ENCODE measurements at regions not wholly inside any gene's neighbourhood (a gene's known extent, or its start where the extent isn't known, plus 50 kb on each side); places are given as distances from the start of the nearest gene placed in this dataset.

DNA sequence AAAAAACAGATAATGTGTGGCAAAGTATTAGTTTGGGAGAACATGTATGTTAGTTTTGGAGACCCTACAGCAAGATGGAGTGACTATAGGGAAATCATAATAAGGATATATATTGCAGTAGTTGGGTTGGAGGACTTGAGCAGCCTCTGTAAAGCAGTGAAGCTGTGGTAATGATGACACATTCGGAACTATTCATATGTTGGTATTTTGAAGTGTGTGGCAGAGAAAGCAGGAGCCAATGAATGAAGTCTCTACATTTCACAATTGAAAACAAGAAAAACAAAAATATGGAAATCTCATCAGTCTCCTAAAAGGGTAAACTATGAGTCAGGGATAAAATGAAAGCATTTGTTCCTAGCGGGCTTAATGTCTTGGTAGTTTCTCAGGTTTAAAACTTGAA is 645.9 kb downstream of the OTOL1 start:
- TF ChIP-seq, protein P1, sequence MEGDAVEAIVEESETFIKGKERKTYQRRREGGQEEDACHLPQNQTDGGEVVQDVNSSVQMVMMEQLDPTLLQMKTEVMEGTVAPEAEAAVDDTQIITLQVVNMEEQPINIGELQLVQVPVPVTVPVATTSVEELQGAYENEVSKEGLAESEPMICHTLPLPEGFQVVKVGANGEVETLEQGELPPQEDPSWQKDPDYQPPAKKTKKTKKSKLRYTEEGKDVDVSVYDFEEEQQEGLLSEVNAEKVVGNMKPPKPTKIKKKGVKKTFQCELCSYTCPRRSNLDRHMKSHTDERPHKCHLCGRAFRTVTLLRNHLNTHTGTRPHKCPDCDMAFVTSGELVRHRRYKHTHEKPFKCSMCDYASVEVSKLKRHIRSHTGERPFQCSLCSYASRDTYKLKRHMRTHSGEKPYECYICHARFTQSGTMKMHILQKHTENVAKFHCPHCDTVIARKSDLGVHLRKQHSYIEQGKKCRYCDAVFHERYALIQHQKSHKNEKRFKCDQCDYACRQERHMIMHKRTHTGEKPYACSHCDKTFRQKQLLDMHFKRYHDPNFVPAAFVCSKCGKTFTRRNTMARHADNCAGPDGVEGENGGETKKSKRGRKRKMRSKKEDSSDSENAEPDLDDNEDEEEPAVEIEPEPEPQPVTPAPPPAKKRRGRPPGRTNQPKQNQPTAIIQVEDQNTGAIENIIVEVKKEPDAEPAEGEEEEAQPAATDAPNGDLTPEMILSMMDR (IDR thresholded peaks at IDR 0.05) = no peak
- no peak for TF ChIP-seq POLR2A (IDR thresholded peaks at IDR 0.05)

Data from body of pancreas (tissue), 4 donors.